ENCODE measurements at regions not wholly inside any gene's neighbourhood (a gene's known extent, or its start where the extent isn't known, plus 50 kb on each side); places are given as distances from the start of the nearest gene placed in this dataset.

GRCh38 chr5:89981021-89981420 is 428.5 kb downstream of the CETN3 start:
- Histone ChIP-seq H3K4me2 (ENCODE audit: low read length) (no peak overlapping the region), H3K4me3 (ENCODE audit: low read depth, low read length) (no peak overlapping the region), H3K27me3 (ENCODE audit: control insufficient read depth, insufficient read depth, low read length) (no peaks in the 10 kb centered on the region), H3K36me3 (ENCODE audit: control insufficient read depth, insufficient read depth, low read length) (no peaks in the 10 kb centered on the region), H3K27ac (no peak overlapping the region), H3K4me1 (no peaks in the 10 kb centered on the region), H2AFZ (no peak overlapping the region), H3K9me3 (ENCODE audit: control insufficient read depth, low read length) (no peaks in the 10 kb centered on the region), H3K9ac (no peak overlapping the region), H3K79me2 (no peaks in the 10 kb centered on the region)
- no peak for TF ChIP-seq CTCF (IDR thresholded peaks at IDR 0.05)

GRCh38 chr5:89973516-89973915 is 436.0 kb downstream of the CETN3 start:
- Histone ChIP-seq H3K27ac (no peak overlapping the region), H3K36me3 (ENCODE audit: control insufficient read depth, insufficient read depth, low read length) (no peaks in the 10 kb centered on the region), H3K27me3 (ENCODE audit: control insufficient read depth, insufficient read depth, low read length) (no peaks in the 10 kb centered on the region), H3K4me1 (no peaks in the 10 kb centered on the region), H3K4me2 (ENCODE audit: low read length) (no peak overlapping the region), H3K9ac (no peak overlapping the region), H2AFZ (no peak overlapping the region), H3K4me3 (ENCODE audit: low read depth, low read length) (no peak overlapping the region), H3K79me2 (no peaks in the 10 kb centered on the region), H3K9me3 (ENCODE audit: control insufficient read depth, low read length) (no peaks in the 10 kb centered on the region)
- TF ChIP-seq CTCF (IDR thresholded peaks at IDR 0.05) = no peak

GRCh38 chr5:89972901-89973300 is 436.7 kb downstream of the CETN3 start:
- no peaks in the 10 kb centered on the region for H3K4me1 ChIP-seq
- no peak overlapping the region for H3K9ac ChIP-seq
- no peaks in the 10 kb centered on the region for H3K27me3 ChIP-seq (ENCODE audit: control insufficient read depth, insufficient read depth, low read length)
- no peak for TF ChIP-seq CTCF (IDR thresholded peaks at IDR 0.05)
- H3K36me3 ChIP-seq (ENCODE audit: control insufficient read depth, insufficient read depth, low read length) = no peaks in the 10 kb centered on the region
- H2AFZ ChIP-seq = no peak overlapping the region
- no peaks in the 10 kb centered on the region for H3K9me3 ChIP-seq (ENCODE audit: control insufficient read depth, low read length)
- H3K4me2 ChIP-seq (ENCODE audit: low read length) = no peak overlapping the region
- H3K4me3 ChIP-seq (ENCODE audit: low read depth, low read length) = no peak overlapping the region
- H3K79me2 ChIP-seq = no peaks in the 10 kb centered on the region
- no peak overlapping the region for H3K27ac ChIP-seq

- H3K4me1 ChIP-seq = no peaks in the 10 kb centered on the region
- H3K4me3 ChIP-seq (ENCODE audit: low read depth, low read length) = no peak overlapping the region
- no peak overlapping the region for H3K27ac ChIP-seq
- no peaks in the 10 kb centered on the region for H3K79me2 ChIP-seq
- H3K27me3 ChIP-seq (ENCODE audit: control insufficient read depth, insufficient read depth, low read length) = no peaks in the 10 kb centered on the region
- no peak overlapping the region for H3K4me2 ChIP-seq (ENCODE audit: low read length)
- H3K9me3 ChIP-seq (ENCODE audit: control insufficient read depth, low read length) = no peaks in the 10 kb centered on the region
- no peaks in the 10 kb centered on the region for H3K36me3 ChIP-seq (ENCODE audit: control insufficient read depth, insufficient read depth, low read length)
- no peak overlapping the region for H2AFZ ChIP-seq
- no peak for TF ChIP-seq CTCF (IDR thresholded peaks at IDR 0.05)
- no peak overlapping the region for H3K9ac ChIP-seq
Measured at GRCh38 chr5:89968958-89969381, 440.6 kb downstream of the CETN3 start.

GRCh38 chr5:89967771-89968444 is 441.6 kb downstream of the CETN3 start:
- Histone ChIP-seq H3K27ac (no peak overlapping the region), H3K4me1 (no peaks in the 10 kb centered on the region), H3K9ac (no peak overlapping the region), H3K36me3 (ENCODE audit: control insufficient read depth, insufficient read depth, low read length) (no peaks in the 10 kb centered on the region), H3K4me3 (ENCODE audit: low read depth, low read length) (no peak overlapping the region), H3K4me2 (ENCODE audit: low read length) (no peak overlapping the region), H2AFZ (no peak overlapping the region), H3K79me2 (no peaks in the 10 kb centered on the region), H3K9me3 (ENCODE audit: control insufficient read depth, low read length) (no peaks in the 10 kb centered on the region), H3K27me3 (ENCODE audit: control insufficient read depth, insufficient read depth, low read length) (no peaks in the 10 kb centered on the region)
- no peak for TF ChIP-seq CTCF (IDR thresholded peaks at IDR 0.05)

All from parathyroid adenoma (tissue), 2 donors.